Stimulated activated CD8-positive, alpha-beta memory T cell treated with anti-CD3 and anti-CD28 coated beads, Interleukin-7, amount 100 ng/mL, for 4 hours (primary cell): ENCODE measurements at regions not wholly inside any gene's neighbourhood (a gene's known extent, or its start where the extent isn't known, plus 50 kb on each side); places are given as distances from the start of the nearest gene placed in this dataset.

Experiments
- DNase-seq, 2 donors: peaks; one replicate each; pipeline ENCODE4 v3.0.0-alpha.2; 2020; ENCODE audit warnings: low read depth in 2 of 2

- no peak for DNase-seq
These were observed 515.8 kb upstream of the SALL1 start for GRCh38 chr16:51666821-51667220.

- DNase-seq, result no peak
These were observed 515.0 kb upstream of the SALL1 start for GRCh38 chr16:51666074-51666473.

GRCh38 chr16:51665436-51665998, 514.4 kb upstream of the SALL1 start:
- DNase-seq, result no peak

- DNase-seq, result no peak
These were observed 507.5 kb upstream of the SALL1 start for GRCh38 chr16:51658531-51658930.

GRCh38 chr16:51657848-51658247, 506.8 kb upstream of the SALL1 start:
- DNase-seq, result no peak

- DNase-seq, result no peak
These were observed 504.2 kb upstream of the SALL1 start for GRCh38 chr16:51655249-51655648.

- DNase-seq, result no peak
These were observed 500.0 kb upstream of the SALL1 start for GRCh38 chr16:51651061-51651466.

- DNase-seq, result no peak
These were observed 498.6 kb upstream of the SALL1 start for GRCh38 chr16:51649631-51650030.

GRCh38 chr16:51648526-51648925, 497.5 kb upstream of the SALL1 start:
- no peak for DNase-seq

GRCh38 chr16:51641191-51641765, 490.2 kb upstream of the SALL1 start:
- DNase-seq, result no peak

- DNase-seq, result no peak
These were observed 489.1 kb upstream of the SALL1 start for GRCh38 chr16:51640196-51640595.

- no peak for DNase-seq
These were observed 487.5 kb upstream of the SALL1 start for GRCh38 chr16:51638339-51639135.

- no peak for DNase-seq
These were observed 486.7 kb upstream of the SALL1 start for GRCh38 chr16:51637770-51638094.

GRCh38 chr16:51636920-51637769, 486.1 kb upstream of the SALL1 start:
- DNase-seq, result no peak

GRCh38 chr16:51635181-51635580, 484.1 kb upstream of the SALL1 start:
- DNase-seq, result no peak

- no peak for DNase-seq
These were observed 479.0 kb upstream of the SALL1 start for GRCh38 chr16:51630076-51630475.

GRCh38 chr16:51629576-51629975, 478.5 kb upstream of the SALL1 start:
- no peak for DNase-seq

- no peak for DNase-seq
These were observed 473.2 kb upstream of the SALL1 start for GRCh38 chr16:51624080-51624775.

- DNase-seq, result no peak
These were observed 470.5 kb upstream of the SALL1 start for GRCh38 chr16:51621610-51622009.

- no peak for DNase-seq
These were observed 464.1 kb upstream of the SALL1 start for GRCh38 chr16:51615141-51615540.

- no peak for DNase-seq
These were observed 456.2 kb upstream of the SALL1 start for GRCh38 chr16:51607201-51607651.

- DNase-seq, result no peak
These were observed 445.2 kb upstream of the SALL1 start for GRCh38 chr16:51596247-51596646.
